IMR-90 (cell line): ENCODE measurements at regions not wholly inside any gene's neighbourhood (a gene's known extent, or its start where the extent isn't known, plus 50 kb on each side); places are given as distances from the start of the nearest gene placed in this dataset.

Experiments
- ATAC-seq: fragments of 200-7000 bp; cut with Tn5 transposase; 2 replicates; pipeline ENCODE4 v1.9.1; 2020; ENCODE audit warnings: low read depth, mild to moderate bottlenecking, moderate library complexity
- BruUV-seq: library from RNA; stranded (reverse); fragments of 400-500 nt; replicated peaks from 2 replicates; lab custom pipeline; 2021; lab: Mats Ljungman, UMichigan
- CTCF ChIA-PET: fragments of 300-600 bp; formaldehyde crosslinking; extraction: SDS; loops from one replicate; lab custom pipeline; 2021; ENCODE audit warnings: antibody characterized with exemption; lab: Yijun Ruan, JAX
- POLR2A ChIA-PET: fragments of 300-600 bp; sonication (Branson Sonifier 250); formaldehyde crosslinking; loops from one replicate; lab custom pipeline; 2022; ENCODE audit warnings: antibody characterized with exemption; ENCODE audit not compliant: unreplicated experiment; lab: Charles Lee
- DNase-seq: peaks from one replicate; pipeline ENCODE4 v3.0.0; 2013
- H2AFZ ChIP-seq: replicated peaks from 2 replicates; pipeline ENCODE3; 2013; ENCODE audit warnings: low read length, mild to moderate bottlenecking; ENCODE audit not compliant: poor library complexity
- H2AK5ac ChIP-seq: 2 replicates; pipeline ENCODE4 v1.6.1; 2013; ENCODE audit warnings: low read depth, low read length, inconsistent platforms
- H2AK9ac ChIP-seq: replicated peaks from 2 replicates; pipeline ENCODE3; 2013; ENCODE audit warnings: mild to moderate bottlenecking, low read depth, low read length, moderate library complexity; ENCODE audit not compliant: poor library complexity
- H2BK120ac ChIP-seq: 2 replicates; pipeline ENCODE4 v1.6.1; 2013; ENCODE audit warnings: low read depth, low read length, inconsistent platforms
- H2BK15ac ChIP-seq: 3 replicates; pipeline ENCODE4 v1.6.1; 2013; ENCODE audit warnings: low read depth, low read length, inconsistent platforms
- H2BK20ac ChIP-seq: 2 replicates; pipeline ENCODE4 v1.6.1; 2013; ENCODE audit warnings: low read depth, mild to moderate bottlenecking, inconsistent platforms, low read length, moderate library complexity
- H2BK5ac ChIP-seq: 2 replicates; pipeline ENCODE4 v1.6.1; 2013; ENCODE audit warnings: mild to moderate bottlenecking, low read depth, low read length, inconsistent platforms; ENCODE audit not compliant: poor library complexity, severe bottlenecking
- H3K14ac ChIP-seq: replicated peaks from 2 replicates; pipeline ENCODE4 v1.6.1; 2013; ENCODE audit warnings: low read depth, low read length, inconsistent platforms
- H3K18ac ChIP-seq: 2 replicates; pipeline ENCODE4 v1.6.1; 2013; ENCODE audit warnings: low read depth, low read length, control low read depth
- H3K23ac ChIP-seq: 2 replicates; pipeline ENCODE4 v1.6.1; 2013; ENCODE audit warnings: low read depth, low read length, inconsistent platforms
- H3K27ac ChIP-seq: 2 replicates; pipeline ENCODE4 v1.5.1; 2013; ENCODE audit warnings: mild to moderate bottlenecking, control low read depth, low read length; ENCODE audit not compliant: insufficient read depth
- H3K27me3 ChIP-seq: 2 replicates; pipeline ENCODE4 v1.6.1; 2013; ENCODE audit warnings: low read length; ENCODE audit not compliant: control insufficient read depth, insufficient read depth
- H3K36me3 ChIP-seq: 2 replicates; pipeline ENCODE4 v1.6.1; 2013; ENCODE audit warnings: low read length, mixed read lengths; ENCODE audit not compliant: control insufficient read depth, insufficient read depth
- H3K4ac ChIP-seq: 2 replicates; pipeline ENCODE4 v1.6.1; 2013; ENCODE audit warnings: low read depth, low read length, inconsistent platforms
- H3K4me1 ChIP-seq: 2 replicates; pipeline ENCODE4 v1.6.1; 2013; ENCODE audit warnings: low read length, mixed read lengths; ENCODE audit not compliant: control insufficient read depth, insufficient read depth
- H3K4me2 ChIP-seq: 2 replicates; pipeline ENCODE4 v1.6.1; 2013; ENCODE audit warnings: low read depth, mild to moderate bottlenecking, control low read depth, low read length, moderate library complexity
- H3K4me3 ChIP-seq: 2 replicates; pipeline ENCODE4 v1.5.1; 2013; ENCODE audit warnings: low read depth, mild to moderate bottlenecking, control low read depth, low read length, moderate library complexity; ENCODE audit not compliant: insufficient read depth
- H3K56ac ChIP-seq: 2 replicates; pipeline ENCODE4 v1.6.1; 2013; ENCODE audit warnings: low read length, inconsistent platforms; ENCODE audit not compliant: insufficient read depth; ENCODE audit errors: extremely low read depth
- H3K79me1 ChIP-seq, 2 experiments: 2 replicates each; pipeline ENCODE4 v1.6.1; 2013; ENCODE audit warnings: low read length in 2 of 2, inconsistent platforms in 1 of 2, low read depth in 1 of 2
- H3K9ac ChIP-seq: 2 replicates; pipeline ENCODE4 v1.6.1; 2013; ENCODE audit warnings: low read depth, low read length, control low read depth
- H3K9me1 ChIP-seq: 2 replicates; pipeline ENCODE4 v1.6.1; 2013; ENCODE audit warnings: low read length, inconsistent platforms; ENCODE audit not compliant: insufficient read depth
- H3K9me3 ChIP-seq: 2 replicates; pipeline ENCODE4 v1.6.1; 2013; ENCODE audit warnings: low read length; ENCODE audit not compliant: control insufficient read depth, insufficient read depth
- H4K20me1 ChIP-seq: 2 replicates; pipeline ENCODE4 v1.6.1; 2013; ENCODE audit warnings: low read length, inconsistent platforms; ENCODE audit not compliant: insufficient read depth
- H4K5ac ChIP-seq: 2 replicates; pipeline ENCODE4 v1.6.1; 2013; ENCODE audit warnings: mild to moderate bottlenecking, low read depth, low read length, control low read depth
- H4K8ac ChIP-seq, 2 experiments: 2 replicates each; pipeline ENCODE4 v1.6.1; 2013; ENCODE audit warnings: low read depth in 2 of 2, low read length in 2 of 2, control low read depth in 1 of 2, inconsistent platforms in 1 of 2
- H4K91ac ChIP-seq: 2 replicates; pipeline ENCODE4 v1.6.1; 2013; ENCODE audit warnings: low read depth, low read length, inconsistent platforms; ENCODE audit not compliant: insufficient read depth
- BHLHE40 ChIP-seq: fragments of 150-350 bp; IDR thresholded peaks from 2 replicates; pipeline ENCODE4 v1.6.1; 2016; ENCODE audit warnings: mild to moderate bottlenecking, low read depth, low read length
- CEBPB ChIP-seq: IDR thresholded peaks from 2 replicates; pipeline ENCODE4 v1.6.1; 2012; ENCODE audit warnings: low read depth, low read length, improper control_type of control experiment
- CHD1 ChIP-seq: IDR thresholded peaks from 2 replicates; pipeline ENCODE4 v1.6.1; 2012; ENCODE audit warnings: low read depth, low read length, improper control_type of control experiment
- FOS ChIP-seq: fragments of 150-350 bp; IDR thresholded peaks from 2 replicates; pipeline ENCODE4 v1.6.1; 2016; ENCODE audit warnings: low read depth, low read length
- MAFK ChIP-seq: IDR thresholded peaks from 2 replicates; pipeline ENCODE4 v1.6.1; 2012; ENCODE audit warnings: low read depth, low read length, improper control_type of control experiment
- MAZ ChIP-seq: IDR thresholded peaks from 2 replicates; pipeline ENCODE4 v1.6.1; 2012; ENCODE audit warnings: low read depth, mild to moderate bottlenecking, low read length, improper control_type of control experiment, moderate library complexity, borderline replicate concordance
- NFE2L2 ChIP-seq: fragments of 150-350 bp; IDR thresholded peaks from 2 replicates; pipeline ENCODE4 v1.6.1; 2016; ENCODE audit warnings: low read depth, mild to moderate bottlenecking, low read length
- POLR2A ChIP-seq: IDR thresholded peaks from 2 replicates; pipeline ENCODE4 v1.6.1; 2012; ENCODE audit warnings: mild to moderate bottlenecking, low read depth, low read length
- WGBS, 2 experiments: methylation state at CpG; one replicate each; pipeline versions ENCODE4 v1.1.5 to v1.1.7; 2013; ENCODE audit warnings: missing lambda C conversion rate in 2 of 2; ENCODE audit not compliant: insufficient read length in 1 of 2; ENCODE audit errors: extremely low coverage in 2 of 2; 5-methylcytosine and 5-hydroxymethylcytosine counted together
- dilution Hi-C: fragments of 300-500 bp; cut with HindIII; formaldehyde crosslinking; loops from one replicate; pipeline ENCODE4 v1.14.3; 2018; ENCODE audit warnings: low sequenced_read_pairs; ENCODE audit not compliant: unreplicated experiment
- in situ Hi-C: fragments of 300-500 bp; cut with MboI; formaldehyde crosslinking; loops from 3 replicates; pipeline ENCODE4 v1.14.3; 2019; ENCODE audit warnings: low sequenced_read_pairs, inconsistent platforms, mixed read lengths
- intact Hi-C: fragments of 100-400 bp; cut with micrococcal nuclease; formaldehyde crosslinking; loops from 2 replicates; pipeline ENCODE4 v1.10.0; 2022

GRCh38 chr20:22213271-22213670 is 371.1 kb downstream of the FOXA2 start:
- Histone ChIP-seq H2BK20ac (no peak overlapping the region), H3K9me3 (peaks cover 15% of the 10 kb centered on the region), H3K4me2 (no peak overlapping the region), H2BK15ac (no peak overlapping the region), H3K9ac (no peak overlapping the region), H3K27ac (no peak overlapping the region), H4K20me1 (no peaks in the 10 kb centered on the region), H4K8ac (no peak overlapping the region), H3K36me3 (no peaks in the 10 kb centered on the region), H3K4me3 (no peak overlapping the region), H3K4me1 (no peaks in the 10 kb centered on the region), H3K79me1 (no peaks in the 10 kb centered on the region), H3K56ac (no peak overlapping the region), H4K5ac (no peak overlapping the region), H3K27me3 (no peaks in the 10 kb centered on the region), H2BK5ac (no peak overlapping the region), H2AFZ (no peak overlapping the region), H3K14ac (no peak overlapping the region), H3K4ac (no peak overlapping the region), H2AK9ac (no peak overlapping the region), H3K18ac (no peak overlapping the region), H3K23ac (no peak overlapping the region), H3K9me1 (no peaks in the 10 kb centered on the region), H2BK120ac (no peak overlapping the region), H2AK5ac (no peak overlapping the region), H4K91ac (no peak overlapping the region)
- DNase-seq = no peak
- intact Hi-C loops = no loop called here
- WGBS, 2 experiments = no CpG with 5 or more reads among the region's 4 CpGs
- ATAC-seq = no peak
- ChIA-PET POLR2A (no interaction called here), CTCF (no interaction called here)
- in situ Hi-C loops = no loop called here
- dilution Hi-C loops = no loop called here
- no peak for TF ChIP-seq NFE2L2
- no peak for TF ChIP-seq CHD1
- TF ChIP-seq MAFK = no peak
- TF ChIP-seq MAZ = no peak
- no peak for TF ChIP-seq FOS
- no peak for TF ChIP-seq BHLHE40
- TF ChIP-seq CEBPB = no peak
- TF ChIP-seq POLR2A = no peak
- no TSS peak for BruUV-seq
